HCT116 (cell line): ENCODE measurements at regions not wholly inside any gene's neighbourhood (a gene's known extent, or its start where the extent isn't known, plus 50 kb on each side); places are given as distances from the start of the nearest gene placed in this dataset.

Source experiments
- ATAC-seq: fragments of 200-7000 bp; cut with Tn5 transposase; 2 replicates; pipeline ENCODE4 v1.9.1; 2020; ENCODE audit warnings: mild to moderate bottlenecking, moderate library complexity
- BruUV-seq: library from RNA; stranded (reverse); fragments of 400-500 nt; replicated peaks from 2 replicates; lab custom pipeline; 2021; lab: Mats Ljungman, UMichigan
- CTCF ChIA-PET: fragments of 300-600 bp; sonication (Branson Sonifier 250); formaldehyde crosslinking; loops from one replicate; lab custom pipeline; 2021; ENCODE audit warnings: antibody characterized with exemption; lab: Charles Lee
- POLR2A ChIA-PET: fragments of 300-600, 350-600 bp; sonication (Branson Sonifier 250); formaldehyde crosslinking; loops from one replicate; lab custom pipeline; 2021; ENCODE audit warnings: antibody characterized with exemption; lab: Charles Lee
- RAD21 ChIA-PET, 2 experiments: fragments of 300-600 bp; sonication (Branson Sonifier 250); formaldehyde crosslinking; loops; one replicate each; lab custom pipeline; 2023; ENCODE audit warnings: low total read pairs in 2 of 2; ENCODE audit not compliant: uncharacterized antibody in 2 of 2, unreplicated experiment in 2 of 2, low non-redundant PET in 1 of 2; lab: Charles Lee
- DNase-seq: peaks from one replicate; pipeline ENCODE4 v3.0.0-alpha.2; 2010; ENCODE audit warnings: low read depth, low spot score
- H2AFZ ChIP-seq: fragments of 200-600 bp; shearing (Covaris generic), sonication (generic); 2 replicates; pipeline ENCODE4 v1.6.1; 2017; ENCODE audit warnings: low read depth, mixed run types, mixed read lengths, antibody characterized with exemption, low read length; ENCODE audit not compliant: poor library complexity, severe bottlenecking
- H3K27ac ChIP-seq: 2 replicates; pipeline ENCODE4 v1.5.1; 2012; ENCODE audit warnings: low read depth, low read length
- H3K27me3 ChIP-seq: fragments of 200-600 bp; sonication (generic); 2 replicates; pipeline ENCODE4 v1.6.1; 2016; ENCODE audit warnings: mixed run types, low read length, mixed read lengths; ENCODE audit not compliant: insufficient read depth
- H3K36me3 ChIP-seq, 2 experiments: fragments of 200-500 bp in 1 of 2; fragments of 200-600 bp in 1 of 2; sonication (Bioruptor generic) in 1 of 2; sonication (generic) in 1 of 2; 2 replicates each; pipeline versions ENCODE4 v1.5.1 to v1.6.1; 2014 to 2016; ENCODE audit warnings: low read length in 2 of 2, inconsistent platforms in 1 of 2, mixed read lengths in 1 of 2, mixed run types in 1 of 2; ENCODE audit not compliant: insufficient read depth in 2 of 2, control insufficient read depth in 1 of 2
- H3K4me1 ChIP-seq, 2 experiments: fragments of 200-600 bp in 1 of 2; sonication (generic) in 1 of 2; 2 replicates each; pipeline versions ENCODE4 v1.5.1 to v1.6.1; 2012 to 2017; ENCODE audit warnings: low read length in 2 of 2, inconsistent platforms in 1 of 2, mild to moderate bottlenecking in 1 of 2, mixed read lengths in 1 of 2, mixed run types in 1 of 2, moderate library complexity in 1 of 2; ENCODE audit not compliant: insufficient read depth in 2 of 2, control insufficient read depth in 1 of 2
- H3K4me2 ChIP-seq: fragments of 200-600 bp; sonication (generic); 2 replicates; pipeline ENCODE4 v1.6.1; 2017; ENCODE audit warnings: mixed run types, low read length, mixed read lengths
- H3K4me3 ChIP-seq, 2 experiments: fragments of 200-600 bp in 1 of 2; sonication (generic) in 1 of 2; replicated peaks in 1 of 2; 2 replicates each; pipeline ENCODE4 v1.5.1; 2011 to 2016; ENCODE audit warnings: low read length in 2 of 2, control low read depth in 1 of 2, low read depth in 1 of 2, mild to moderate bottlenecking in 1 of 2, mixed read lengths in 1 of 2, mixed run types in 1 of 2
- H3K79me2 ChIP-seq: fragments of 200-600 bp; sonication (generic); 2 replicates; pipeline ENCODE4 v1.6.1; 2017; ENCODE audit warnings: mild to moderate bottlenecking, mixed run types, low read length, moderate library complexity, mixed read lengths; ENCODE audit not compliant: insufficient read depth
- H3K9ac ChIP-seq: fragments of 200-600 bp; sonication (generic); 2 replicates; pipeline ENCODE4 v1.6.1; 2016; ENCODE audit warnings: low read length, mixed read lengths
- H3K9me2 ChIP-seq: fragments of 200-600 bp; sonication (generic), shearing (Covaris generic); 2 replicates; pipeline ENCODE4 v1.6.1; 2017; ENCODE audit warnings: mixed run types, mild to moderate bottlenecking, moderate library complexity; ENCODE audit not compliant: insufficient read depth
- H3K9me3 ChIP-seq, 2 experiments: fragments of 200-500 bp in 1 of 2; fragments of 200-600 bp in 1 of 2; sonication (Bioruptor generic) in 1 of 2; sonication (generic) in 1 of 2; 2 replicates each; pipeline ENCODE4 v1.6.1; 2014 to 2017; ENCODE audit warnings: low read length in 2 of 2, mixed read lengths in 2 of 2, inconsistent platforms in 1 of 2, low read depth in 1 of 2, mild to moderate bottlenecking in 1 of 2, mixed run types in 1 of 2, moderate library complexity in 1 of 2; ENCODE audit not compliant: control insufficient read depth in 1 of 2, insufficient read depth in 1 of 2
- H4K20me1 ChIP-seq: fragments of 200-600 bp; sonication (generic), shearing (Covaris generic); 2 replicates; pipeline ENCODE4 v1.6.1; 2017; ENCODE audit warnings: mixed run types, mild to moderate bottlenecking, moderate library complexity; ENCODE audit not compliant: insufficient read depth
- ATF3 ChIP-seq: IDR thresholded peaks from 2 replicates; pipeline ENCODE4 v1.6.1; 2012
- CTCF ChIP-seq, 3 experiments: fragments of 200-600 bp in 1 of 3; sonication (generic) in 1 of 3; IDR thresholded peaks in 2 of 3; conservative IDR thresholded peaks in 1 of 3; 2 replicates each; pipeline ENCODE4 v1.5.1; 2012 to 2017; ENCODE audit warnings: low read depth in 2 of 3, low read length in 2 of 3, antibody characterized with exemption in 1 of 3, borderline replicate concordance in 1 of 3, control low read depth in 1 of 3, mild to moderate bottlenecking in 1 of 3, mixed read lengths in 1 of 3, mixed run types in 1 of 3, moderate library complexity in 1 of 3; ENCODE audit not compliant: insufficient read depth in 1 of 3
- EZH2phosphoT487 ChIP-seq: fragments of 200-600 bp; IDR thresholded peaks from 2 replicates; pipeline ENCODE4 v1.6.1; 2018; ENCODE audit warnings: antibody characterized with exemption, borderline replicate concordance
- JUND ChIP-seq: IDR thresholded peaks from 2 replicates; pipeline ENCODE4 v1.6.1; 2012
- MAX ChIP-seq: IDR thresholded peaks from 2 replicates; pipeline ENCODE4 v1.6.1; 2012
- RAD21 ChIP-seq: IDR thresholded peaks from 2 replicates; pipeline ENCODE4 v1.6.1; 2012; ENCODE audit warnings: low read depth, mild to moderate bottlenecking
- SIN3A ChIP-seq: IDR thresholded peaks from 2 replicates; pipeline ENCODE4 v1.6.1; 2012; ENCODE audit warnings: low read depth
- SP1 ChIP-seq: IDR thresholded peaks from 2 replicates; pipeline ENCODE4 v1.6.1; 2012; ENCODE audit warnings: low read depth
- SRF ChIP-seq: IDR thresholded peaks from 2 replicates; pipeline ENCODE4 v1.6.1; 2012; ENCODE audit warnings: low read depth
- YY1 ChIP-seq: IDR thresholded peaks from 2 replicates; pipeline ENCODE4 v1.6.1; 2011; ENCODE audit warnings: low read length, low read depth, moderate library complexity, mild to moderate bottlenecking; ENCODE audit not compliant: insufficient replicate concordance; ENCODE audit errors: extremely low read depth
- ZBTB33 ChIP-seq: IDR thresholded peaks from 2 replicates; pipeline ENCODE4 v1.6.1; 2011; ENCODE audit warnings: mild to moderate bottlenecking, low read length, moderate library complexity; ENCODE audit not compliant: insufficient replicate concordance; ENCODE audit errors: extremely low read depth
- ZNF274 ChIP-seq: fragments of 200-500 bp; sonication (Bioruptor generic); IDR thresholded peaks from 2 replicates; pipeline ENCODE4 v1.6.1; 2014; ENCODE audit warnings: mild to moderate bottlenecking, low read depth, low read length, inconsistent platforms
- intact Hi-C: fragments of 100-400 bp; cut with micrococcal nuclease; formaldehyde crosslinking; loops from 2 replicates; pipeline ENCODE4 v1.10.0; 2022

GRCh38 chr3:145383416-145383815 is 777.6 kb downstream of the PLOD2 start:
- no peaks in the 10 kb centered on the region for H3K27me3 ChIP-seq
- no peaks in the 10 kb centered on the region for H3K79me2 ChIP-seq
- no peaks in the 10 kb centered on the region for H3K4me1 ChIP-seq
- no peak overlapping the region for H3K4me3 ChIP-seq
- ChIA-PET POLR2A (no interaction called here), RAD21 (no interaction called here), CTCF (no interaction called here)
- DNase-seq (no peak), ATAC-seq (no peak)
- H3K9me3 ChIP-seq = no peaks in the 10 kb centered on the region
- no peak overlapping the region for H3K27ac ChIP-seq
- H3K9me2 ChIP-seq = no peaks in the 10 kb centered on the region; the same call in 1 of the 2 replicates
- no peaks in the 10 kb centered on the region; a peak in 1 of 4 replicates for H3K36me3 ChIP-seq
- H2AFZ ChIP-seq = no peak overlapping the region
- H3K9ac ChIP-seq = no peak overlapping the region
- intact Hi-C loops = no loop called here
- TF ChIP-seq CTCF (IDR thresholded peaks at IDR 0.05 in 2 of 3, conservative IDR thresholded peaks at IDR 0.05 in 1 of 3; ENCODE audit: borderline replicate concordance in 1 of 3, insufficient read depth in 1 of 3, low read depth in 2 of 3, low read length in 2 of 3) (no peak), YY1 (no peak), SIN3A (no peak), RAD21 (no peak), ZNF274 (no peak), ZBTB33 (no peak), EZH2phosphoT487 (no peak), ATF3 (no peak), JUND (no peak), SRF (no peak), SP1 (no peak), MAX (no peak)
- no peaks in the 10 kb centered on the region for H4K20me1 ChIP-seq
- no TSS peak for BruUV-seq
- no peak overlapping the region for H3K4me2 ChIP-seq
